IPS-18a (cell line): ENCODE measurements at regions not wholly inside any gene's neighbourhood (a gene's known extent, or its start where the extent isn't known, plus 50 kb on each side); places are given as distances from the start of the nearest gene placed in this dataset.
"Not testable (repeated sequence)": the region's sequence is repeated elsewhere in the genome, so short reads cannot be mapped to it uniquely, and the experiment has no call there.

Experiments used
- H3K27ac ChIP-seq: one replicate; pipeline ENCODE4 v1.5.1; 2013; ENCODE audit warnings: low read length
- H3K27me3 ChIP-seq: one replicate; pipeline ENCODE4 v1.6.1; 2013; ENCODE audit warnings: mild to moderate bottlenecking, low read length; ENCODE audit not compliant: control insufficient read depth, insufficient read depth
- H3K36me3 ChIP-seq: one replicate; pipeline ENCODE4 v1.6.1; 2013; ENCODE audit warnings: low read depth, low read length; ENCODE audit not compliant: control insufficient read depth
- H3K4me1 ChIP-seq: one replicate; pipeline ENCODE4 v1.6.1; 2013; ENCODE audit warnings: low read depth, low read length; ENCODE audit not compliant: control insufficient read depth
- H3K4me3 ChIP-seq: one replicate; pipeline ENCODE4 v1.5.1; 2013; ENCODE audit warnings: low read length
- H3K9ac ChIP-seq: one replicate; pipeline ENCODE4 v1.6.1; 2013; ENCODE audit warnings: mild to moderate bottlenecking, low read length, moderate library complexity
- H3K9me3 ChIP-seq: one replicate; pipeline ENCODE4 v1.6.1; 2013; ENCODE audit warnings: low read depth, low read length; ENCODE audit not compliant: control insufficient read depth

GRCh38 chr10:107966826-107967225, 802.3 kb upstream of the SORCS1 start:
- Histone ChIP-seq H3K27ac (no peak overlapping the region), H3K4me3 (no peak overlapping the region), H3K4me1 (no peaks in the 10 kb centered on the region), H3K36me3 (no peaks in the 10 kb centered on the region), H3K27me3 (no peaks in the 10 kb centered on the region), H3K9ac (no peak overlapping the region), H3K9me3 (no peaks in the 10 kb centered on the region)

- H3K36me3 ChIP-seq, result no peaks in the 10 kb centered on the region
- peaks cover 12% of the 10 kb centered on the region for H3K4me1 ChIP-seq
- no peak overlapping the region for H3K9ac ChIP-seq
- no peaks in the 10 kb centered on the region for H3K9me3 ChIP-seq
- H3K4me3 ChIP-seq, result no peak overlapping the region
- no peak overlapping the region for H3K27ac ChIP-seq
- no peaks in the 10 kb centered on the region for H3K27me3 ChIP-seq
These were observed 788.4 kb upstream of the SORCS1 start for GRCh38 chr10:107952649-107953556.

GRCh38 chr10:107950411-107951062, 786.0 kb upstream of the SORCS1 start:
- not testable (repeated sequence) for H3K27ac ChIP-seq, H3K9ac ChIP-seq, H3K27me3 ChIP-seq, H3K4me3 ChIP-seq, H3K9me3 ChIP-seq, H3K36me3 ChIP-seq
- H3K4me1 ChIP-seq, result peaks cover 12% of the 10 kb centered on the region

DNA sequence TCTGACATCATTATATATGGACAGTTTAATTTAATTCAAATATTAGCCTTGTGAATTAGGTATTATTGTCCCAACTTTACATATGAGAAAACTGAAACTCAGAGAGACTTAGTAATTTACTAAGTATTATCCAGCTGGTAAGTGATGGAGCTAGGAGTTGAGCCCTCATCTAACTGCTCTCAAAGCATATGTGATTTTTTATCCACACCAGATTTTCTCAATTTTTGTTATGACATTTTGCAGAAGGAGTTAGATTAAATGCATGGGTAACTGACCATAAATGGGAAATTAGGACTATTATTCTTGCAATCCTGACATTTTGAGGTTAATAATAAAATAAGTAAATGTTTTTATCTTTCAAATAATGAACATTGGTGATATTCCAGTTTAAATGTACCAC, 778.3 kb upstream of the SORCS1 start:
- Histone ChIP-seq H3K9ac (no peak overlapping the region), H3K9me3 (no peaks in the 10 kb centered on the region)

GRCh38 chr10:107933076-107933475, 768.6 kb upstream of the SORCS1 start:
- no peak overlapping the region for H3K4me3 ChIP-seq
- no peaks in the 10 kb centered on the region for H3K9me3 ChIP-seq
- H3K9ac ChIP-seq, result no peak overlapping the region
- H3K36me3 ChIP-seq, result no peaks in the 10 kb centered on the region
- no peak overlapping the region for H3K27ac ChIP-seq
- no peaks in the 10 kb centered on the region for H3K27me3 ChIP-seq
- no peaks in the 10 kb centered on the region for H3K4me1 ChIP-seq

More for the DNA sequence above, 778.3 kb upstream of the SORCS1 start:
- Histone ChIP-seq H3K36me3 (no peaks in the 10 kb centered on the region), H3K27ac (no peak overlapping the region), H3K4me3 (no peak overlapping the region), H3K27me3 (no peaks in the 10 kb centered on the region), H3K4me1 (no peaks in the 10 kb centered on the region)

- Histone ChIP-seq H3K27ac (no peak overlapping the region), H3K27me3 (no peaks in the 10 kb centered on the region), H3K9me3 (no peaks in the 10 kb centered on the region), H3K4me3 (no peak overlapping the region), H3K9ac (no peak overlapping the region), H3K4me1 (no peaks in the 10 kb centered on the region), H3K36me3 (no peaks in the 10 kb centered on the region)
These were observed 767.3 kb upstream of the SORCS1 start for GRCh38 chr10:107931808-107932207.

GRCh38 chr10:107930037-107930436, 765.5 kb upstream of the SORCS1 start:
- H3K27ac ChIP-seq, result no peak overlapping the region
- H3K9me3 ChIP-seq, result no peaks in the 10 kb centered on the region
- H3K4me1 ChIP-seq, result no peaks in the 10 kb centered on the region
- no peak overlapping the region for H3K9ac ChIP-seq
- H3K4me3 ChIP-seq, result no peak overlapping the region
- no peaks in the 10 kb centered on the region for H3K36me3 ChIP-seq
- no peaks in the 10 kb centered on the region for H3K27me3 ChIP-seq

DNA sequence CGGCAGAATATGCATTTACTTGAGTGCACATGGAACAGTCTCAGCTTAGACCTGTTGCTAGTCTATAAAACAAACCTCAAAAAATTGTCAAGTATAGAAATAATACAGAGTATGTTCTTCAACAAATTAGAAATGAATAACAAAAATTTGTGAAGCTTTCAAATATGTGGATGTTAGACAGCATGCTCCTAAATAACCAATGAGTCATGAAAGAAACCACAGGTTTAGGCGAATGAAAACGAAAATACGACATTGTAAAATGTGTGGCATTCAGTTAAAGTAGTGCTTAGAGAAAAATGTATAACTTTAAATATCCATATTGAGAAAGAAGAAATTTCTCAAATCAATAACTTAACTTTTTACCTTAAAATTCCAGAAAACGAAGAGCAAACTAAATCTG, 760.0 kb upstream of the SORCS1 start:
- Histone ChIP-seq H3K9ac (no peak overlapping the region), H3K4me3 (no peak overlapping the region), H3K27ac (no peak overlapping the region), H3K27me3 (no peaks in the 10 kb centered on the region), H3K36me3 (no peaks in the 10 kb centered on the region), H3K9me3 (peaks cover 4% of the 10 kb centered on the region), H3K4me1 (peaks cover 12% of the 10 kb centered on the region)

- peaks cover 44% of the 10 kb centered on the region for H3K4me1 ChIP-seq
- H3K4me3 ChIP-seq, result no peak overlapping the region
- H3K27ac ChIP-seq, result no peak overlapping the region
- H3K27me3 ChIP-seq, result no peaks in the 10 kb centered on the region
- H3K9me3 ChIP-seq, result peaks cover 4% of the 10 kb centered on the region
- no peak overlapping the region for H3K9ac ChIP-seq
- no peaks in the 10 kb centered on the region for H3K36me3 ChIP-seq
These were observed 755.2 kb upstream of the SORCS1 start for GRCh38 chr10:107919626-107920235.

DNA sequence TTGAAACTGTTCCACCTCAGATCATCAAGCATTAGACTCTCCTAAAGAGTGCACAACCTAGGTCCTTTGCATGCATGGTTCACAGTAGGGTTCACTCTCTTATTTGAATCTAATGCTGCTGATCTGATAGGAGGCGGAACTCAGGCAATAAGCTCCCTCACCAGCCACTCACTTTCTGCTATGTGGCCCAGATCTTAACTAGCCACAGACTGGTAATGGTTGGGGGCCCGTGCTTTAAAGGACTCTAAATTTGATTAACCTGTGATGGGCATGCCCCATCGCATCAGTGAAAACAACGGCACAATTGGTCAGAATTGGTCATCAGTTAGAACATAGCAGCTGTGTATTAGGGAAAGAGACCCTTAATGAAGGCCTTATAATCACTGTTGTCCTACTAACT, 753.7 kb upstream of the SORCS1 start:
- Histone ChIP-seq H3K27me3 (no peaks in the 10 kb centered on the region), H3K27ac (no peak overlapping the region), H3K4me3 (no peak overlapping the region), H3K9ac (no peak overlapping the region), H3K4me1 (peaks cover 51% of the 10 kb centered on the region), H3K9me3 (peaks cover 4% of the 10 kb centered on the region), H3K36me3 (no peaks in the 10 kb centered on the region)

- Histone ChIP-seq H3K4me1 (peaks cover 60% of the 10 kb centered on the region), H3K9ac (peak overlapping the region; percentile 77), H3K9me3 (no peaks in the 10 kb centered on the region), H3K4me3 (peak overlapping the region; percentile 92), H3K27me3 (no peaks in the 10 kb centered on the region), H3K36me3 (no peaks in the 10 kb centered on the region), H3K27ac (no peak overlapping the region)
These were observed 750.7 kb upstream of the SORCS1 start for GRCh38 chr10:107915215-107915610.
